ENCODE measurements at regions not wholly inside any gene's neighbourhood (a gene's known extent, or its start where the extent isn't known, plus 50 kb on each side); places are given as distances from the start of the nearest gene placed in this dataset.

GRCh38 chr14:85788470-85789233, 258.7 kb downstream of the FLRT2 start:
- no peak for TF ChIP-seq CTCF (IDR thresholded peaks at IDR 0.05; ENCODE audit: low read depth, low read length)
- H3K27ac ChIP-seq, result no peak overlapping the region
- no peaks in the 10 kb centered on the region for H3K27me3 ChIP-seq
- no peak for DNase-seq (ENCODE audit: low read depth in 1 of 2, low spot score in 1 of 2)
- H3K4me1 ChIP-seq (ENCODE audit: low read depth), result peaks cover 3% of the 10 kb centered on the region
- no peaks in the 10 kb centered on the region for H3K36me3 ChIP-seq
- H3K9me3 ChIP-seq (ENCODE audit: low read depth), result no peaks in the 10 kb centered on the region
- no peak overlapping the region for H3K4me3 ChIP-seq

- H3K36me3 ChIP-seq, result no peaks in the 10 kb centered on the region
- no peaks in the 10 kb centered on the region for H3K27me3 ChIP-seq
- no peaks in the 10 kb centered on the region for H3K4me1 ChIP-seq (ENCODE audit: low read depth)
- H3K4me3 ChIP-seq, result no peak overlapping the region
- no peak overlapping the region for H3K27ac ChIP-seq
- DNase-seq (ENCODE audit: low read depth in 1 of 2, low spot score in 1 of 2), result no peak
- H3K9me3 ChIP-seq (ENCODE audit: low read depth), result no peaks in the 10 kb centered on the region
- TF ChIP-seq CTCF (IDR thresholded peaks at IDR 0.05; ENCODE audit: low read depth, low read length), result no peak
These were observed 236.4 kb downstream of the FLRT2 start for GRCh38 chr14:85766295-85766694.

GRCh38 chr14:85764822-85765221, 234.9 kb downstream of the FLRT2 start:
- H3K27me3 ChIP-seq, result no peaks in the 10 kb centered on the region
- no peak overlapping the region for H3K27ac ChIP-seq
- no peaks in the 10 kb centered on the region for H3K4me1 ChIP-seq (ENCODE audit: low read depth)
- no peak overlapping the region for H3K4me3 ChIP-seq
- no peak for TF ChIP-seq CTCF (IDR thresholded peaks at IDR 0.05; ENCODE audit: low read depth, low read length)
- DNase-seq (ENCODE audit: low read depth in 1 of 2, low spot score in 1 of 2), result peak in 1 of 2 donors; percentile 1
- no peaks in the 10 kb centered on the region for H3K9me3 ChIP-seq (ENCODE audit: low read depth)
- no peaks in the 10 kb centered on the region for H3K36me3 ChIP-seq

- no peaks in the 10 kb centered on the region for H3K36me3 ChIP-seq
- no peaks in the 10 kb centered on the region for H3K27me3 ChIP-seq
- no peak for DNase-seq (ENCODE audit: low read depth in 1 of 2, low spot score in 1 of 2)
- no peaks in the 10 kb centered on the region for H3K4me1 ChIP-seq (ENCODE audit: low read depth)
- no peak for TF ChIP-seq CTCF (IDR thresholded peaks at IDR 0.05; ENCODE audit: low read depth, low read length)
- H3K27ac ChIP-seq, result no peak overlapping the region
- H3K9me3 ChIP-seq (ENCODE audit: low read depth), result no peaks in the 10 kb centered on the region
- no peak overlapping the region for H3K4me3 ChIP-seq
These were observed 232.6 kb downstream of the FLRT2 start for GRCh38 chr14:85762526-85762925.

GRCh38 chr14:85752175-85752574, 222.2 kb downstream of the FLRT2 start:
- no peak overlapping the region for H3K27ac ChIP-seq
- H3K4me3 ChIP-seq, result no peak overlapping the region
- H3K36me3 ChIP-seq, result no peaks in the 10 kb centered on the region
- TF ChIP-seq CTCF (IDR thresholded peaks at IDR 0.05; ENCODE audit: low read depth, low read length), result no peak
- no peaks in the 10 kb centered on the region for H3K27me3 ChIP-seq
- H3K9me3 ChIP-seq (ENCODE audit: low read depth), result no peaks in the 10 kb centered on the region
- no peaks in the 10 kb centered on the region for H3K4me1 ChIP-seq (ENCODE audit: low read depth)
- DNase-seq (ENCODE audit: low read depth in 1 of 2, low spot score in 1 of 2), result peak in 1 of 2 donors; percentile 2
